ENCODE measurements at regions not wholly inside any gene's neighbourhood (a gene's known extent, or its start where the extent isn't known, plus 50 kb on each side); places are given as distances from the start of the nearest gene placed in this dataset.

- H3K4me1 ChIP-seq (ENCODE audit: control insufficient read depth, insufficient read depth, low read length): no peaks in the 10 kb centered on the region
- H3K18ac ChIP-seq (ENCODE audit: low read depth, low read length): no peak overlapping the region
- H3K9me1 ChIP-seq (ENCODE audit: insufficient read depth, low read length): no peaks in the 10 kb centered on the region
- no peak overlapping the region for H2AFZ ChIP-seq (replicated peaks; ENCODE audit: low read length, poor library complexity)
- no peak overlapping the region for H2AK5ac ChIP-seq (ENCODE audit: low read depth, low read length)
- TF ChIP-seq SMC3 (IDR thresholded peaks at IDR 0.05; ENCODE audit: low read depth, low read length): no peak
- TF ChIP-seq RFX5 (IDR thresholded peaks at IDR 0.05; ENCODE audit: low read depth, low read length): no peak
- no peak for TF ChIP-seq CHD1 (IDR thresholded peaks at IDR 0.05; ENCODE audit: low read depth, low read length)
- TF ChIP-seq RCOR1 (IDR thresholded peaks at IDR 0.05; ENCODE audit: insufficient replicate concordance, low read length): no peak
- TF ChIP-seq MAFK (IDR thresholded peaks at IDR 0.05; ENCODE audit: low read depth, low read length): no peak
- TF ChIP-seq POLR2A (IDR thresholded peaks at IDR 0.05; ENCODE audit: low read depth, low read length): no peak
- TF ChIP-seq USF2 (IDR thresholded peaks at IDR 0.05; ENCODE audit: low read depth, low read length): no peak
- TF ChIP-seq NFE2L2 (IDR thresholded peaks at IDR 0.05; ENCODE audit: low read depth, low read length): no peak
- no peak for TF ChIP-seq CTCF (conservative IDR thresholded peaks at IDR 0.05; ENCODE audit: low read depth, low read length)
- TF ChIP-seq MXI1 (IDR thresholded peaks at IDR 0.05; ENCODE audit: borderline replicate concordance, low read depth, low read length): no peak
- no peak overlapping the region for H3K9ac ChIP-seq (ENCODE audit: low read depth, low read length)
- peaks cover 3% of the 10 kb centered on the region for H3K9me3 ChIP-seq (ENCODE audit: control insufficient read depth, insufficient read depth, low read length)
- H3K14ac ChIP-seq (replicated peaks; ENCODE audit: low read depth, low read length): no peak overlapping the region
- no peak overlapping the region for H4K91ac ChIP-seq (ENCODE audit: insufficient read depth, low read depth, low read length)
- H3K4ac ChIP-seq (ENCODE audit: low read depth, low read length): no peak overlapping the region
- no peak overlapping the region for H3K56ac ChIP-seq (ENCODE audit: extremely low read depth, insufficient read depth, low read length)
- no peak overlapping the region for H3K4me3 ChIP-seq (ENCODE audit: insufficient read depth, low read depth, low read length)
- WGBS, 2 experiments (ENCODE audit: extremely low coverage in 2 of 2, insufficient read length in 1 of 2): 11% methylated on average over 1 of the region's 4 CpGs; no CpG with 5 or more reads in 1 of the 2 experiments
- H2BK120ac ChIP-seq (ENCODE audit: low read depth, low read length): no peak overlapping the region
- no peak overlapping the region for H3K4me2 ChIP-seq (ENCODE audit: low read depth, low read length)
- no peak overlapping the region for H3K23ac ChIP-seq (ENCODE audit: low read depth, low read length)
- H2BK5ac ChIP-seq (ENCODE audit: low read depth, low read length, poor library complexity, severe bottlenecking): no peak overlapping the region
- H3K27ac ChIP-seq (ENCODE audit: insufficient read depth, low read length): no peak overlapping the region
- no peak overlapping the region for H4K8ac ChIP-seq (ENCODE audit: low read depth in 2 of 2, low read length in 2 of 2)
- ATAC-seq (ENCODE audit: low read depth) (no peak), DNase-seq (no peak)
- H4K20me1 ChIP-seq (ENCODE audit: insufficient read depth, low read length): no peaks in the 10 kb centered on the region
- in situ Hi-C loops (cut with MboI; ENCODE audit: low sequenced_read_pairs): no loop called here
- dilution Hi-C loops (cut with HindIII; ENCODE audit: low sequenced_read_pairs, unreplicated experiment): no loop called here
- H3K27me3 ChIP-seq (ENCODE audit: control insufficient read depth, insufficient read depth, low read length): no peaks in the 10 kb centered on the region
- no peaks in the 10 kb centered on the region for H3K79me1 ChIP-seq (ENCODE audit: low read depth in 1 of 2, low read length in 2 of 2)
- no peak overlapping the region for H4K5ac ChIP-seq (ENCODE audit: low read depth, low read length)
- no peak overlapping the region for H2BK20ac ChIP-seq (ENCODE audit: low read depth, low read length)
- intact Hi-C loops (cut with micrococcal nuclease): no loop called here
- ChIA-PET CTCF (interaction anchor here (0.6 kb wide), 1 partner anchor 304 kb away, joined by 3 read pairs; no protein-coding TSS in a partner anchor), POLR2A (ENCODE audit: unreplicated experiment) (no interaction called here)
- no peaks in the 10 kb centered on the region for H3K36me3 ChIP-seq (ENCODE audit: control insufficient read depth, insufficient read depth, low read length)
- BruUV-seq (replicated peaks): no TSS peak
- no peak overlapping the region for H2BK15ac ChIP-seq (ENCODE audit: low read depth, low read length)
- H2AK9ac ChIP-seq (replicated peaks; ENCODE audit: low read depth, low read length, poor library complexity): no peak overlapping the region
Measured at GRCh38 chr3:25130724-25131520, 297.1 kb upstream of the RARB start.
